ENCODE measurements at regions not wholly inside any gene's neighbourhood (a gene's known extent, or its start where the extent isn't known, plus 50 kb on each side); places are given as distances from the start of the nearest gene placed in this dataset.
A peak's percentile ranks its signal among the peaks of the same experiment; 100 is the strongest.

DNA sequence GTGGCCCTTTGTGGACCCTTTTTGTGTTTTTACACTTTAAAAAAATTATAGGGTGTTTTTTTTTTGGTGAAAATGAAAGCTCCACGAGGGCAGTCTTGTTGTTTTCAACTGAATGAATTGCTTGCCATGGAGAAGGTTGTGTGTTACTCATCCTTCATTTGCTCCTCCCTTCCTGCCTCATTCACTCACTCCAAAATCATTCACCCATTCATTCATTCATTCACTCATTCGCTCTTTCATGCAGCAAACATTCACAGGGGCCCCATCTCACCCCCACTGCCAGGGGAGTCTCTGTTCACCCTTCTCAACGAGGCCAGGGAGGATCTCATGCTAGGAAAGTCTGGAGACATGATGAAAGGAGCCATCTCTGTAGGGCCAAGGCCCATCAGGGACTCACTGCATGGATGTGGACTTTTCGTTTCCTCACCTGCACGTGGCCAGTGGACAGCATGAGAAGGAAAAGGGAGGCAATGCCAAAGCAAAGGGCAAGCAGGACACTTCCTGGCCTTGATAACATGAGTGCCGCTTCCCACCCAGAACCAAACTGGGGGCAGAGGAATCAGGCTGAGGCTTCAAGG, 62.8 kb upstream of the COL13A1 start:
- no peak for DNase-seq (ENCODE audit: low read depth in 2 of 2)

DNA sequence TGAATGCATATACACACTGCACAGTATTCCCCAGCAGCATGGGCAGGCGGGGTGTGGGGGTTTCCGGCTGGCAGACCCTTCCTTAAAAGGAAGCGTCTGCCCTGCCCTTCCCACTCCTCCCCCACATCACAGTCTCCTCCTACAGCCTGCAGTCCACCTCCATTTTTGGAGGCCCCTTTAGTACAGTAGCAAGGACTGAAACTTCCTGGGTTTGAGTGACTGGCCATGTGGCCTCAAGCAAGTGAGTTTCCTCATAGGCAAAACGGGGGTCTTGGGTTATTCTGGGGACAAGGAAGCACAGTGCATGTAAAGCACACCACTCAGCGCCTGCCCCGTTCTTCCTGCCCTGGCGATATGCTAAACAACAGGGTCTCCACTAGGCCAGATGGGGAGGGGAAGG, 62.1 kb upstream of the COL13A1 start:
- DNase-seq (ENCODE audit: low read depth in 2 of 2), result no peak

DNA sequence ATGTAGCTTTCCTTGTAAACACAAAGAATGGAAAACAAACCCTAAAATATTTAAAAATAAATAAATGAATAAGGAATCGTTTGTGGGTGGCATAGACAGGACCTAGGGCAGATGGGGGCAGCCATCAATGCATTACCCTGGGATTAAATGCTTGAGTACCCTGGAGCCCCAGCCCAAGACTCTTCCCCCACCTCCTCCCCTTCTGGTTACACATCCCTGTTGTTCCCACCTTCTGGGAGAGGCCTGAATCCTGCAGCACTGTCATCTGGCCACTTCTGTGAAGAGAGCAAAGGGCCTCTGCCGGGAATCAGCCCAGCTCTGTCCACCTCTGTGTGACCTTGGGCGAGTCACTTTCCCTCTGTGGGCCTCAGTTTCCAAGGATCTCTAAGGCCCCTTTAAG, 61.6 kb upstream of the COL13A1 start:
- no peak for DNase-seq (ENCODE audit: low read depth in 2 of 2)

DNA sequence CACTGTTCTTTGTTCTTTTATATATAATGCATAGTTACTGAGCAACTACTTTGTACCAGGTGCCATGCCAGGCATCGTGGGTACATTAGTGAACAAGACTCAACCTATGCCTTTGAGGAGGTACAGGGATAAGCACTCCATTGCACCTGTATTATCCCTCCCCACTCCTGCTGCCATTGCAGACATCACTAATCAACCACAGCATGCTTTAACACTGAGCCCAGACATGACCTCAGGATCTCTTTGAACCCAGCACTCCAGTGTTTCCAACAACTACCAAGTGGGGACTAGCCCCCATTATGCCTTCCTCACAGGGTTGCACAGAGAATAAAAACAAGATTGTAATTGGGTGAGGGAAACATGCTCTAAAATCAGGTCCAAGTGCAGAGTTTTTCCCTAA, 60.5 kb upstream of the COL13A1 start:
- no peak for DNase-seq (ENCODE audit: low read depth in 2 of 2)

DNA sequence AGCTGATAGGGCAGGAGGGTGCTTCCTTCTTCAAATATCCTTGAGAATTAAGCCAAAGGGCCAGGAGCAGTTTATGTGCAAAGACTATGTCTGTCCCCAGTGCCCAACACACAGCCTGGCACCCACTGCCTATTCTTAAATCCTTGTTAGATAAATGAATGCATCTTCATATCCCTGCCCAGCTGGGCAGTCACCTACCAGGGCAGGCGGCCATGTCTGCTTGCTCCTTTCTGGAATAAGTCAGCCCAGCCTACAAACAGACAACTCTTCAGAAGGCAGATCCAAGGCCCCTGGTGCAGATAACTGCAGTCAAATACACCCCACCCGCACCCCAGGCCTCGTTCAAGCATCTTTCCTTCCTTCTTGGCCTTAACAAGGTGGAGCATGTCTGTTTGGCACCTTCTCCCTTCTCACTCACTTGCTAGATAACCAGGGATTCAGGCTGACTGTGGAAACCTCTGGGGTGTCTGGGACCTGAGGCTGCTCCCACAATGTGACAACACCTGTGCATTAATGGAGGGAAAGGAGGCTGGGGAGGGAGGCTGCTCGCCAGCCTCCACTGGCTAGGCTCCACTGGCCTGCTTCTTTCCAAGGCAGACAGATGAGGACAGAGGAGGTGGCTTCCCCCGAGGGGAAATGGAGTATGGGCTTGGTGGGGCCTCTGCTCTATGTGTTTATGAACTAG, 59.9 kb upstream of the COL13A1 start:
- DNase-seq (ENCODE audit: low read depth in 2 of 2), result no peak

DNA sequence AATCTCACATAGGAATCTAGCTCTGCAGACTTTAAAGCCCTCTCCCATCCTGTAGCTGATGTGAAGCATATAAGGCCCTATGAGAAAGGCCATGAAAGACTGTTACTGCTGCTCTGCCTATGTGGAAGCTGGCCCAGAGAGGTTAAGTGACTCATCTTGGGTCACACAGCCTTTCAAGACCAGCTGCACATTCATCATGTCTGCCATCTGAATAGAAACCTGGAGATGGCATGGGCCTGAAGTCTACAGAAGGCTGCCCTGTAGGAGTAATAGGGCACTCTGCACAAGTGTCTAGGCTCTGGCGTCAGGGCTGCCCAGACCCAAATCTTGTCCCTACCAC, 59.4 kb upstream of the COL13A1 start:
- no peak for DNase-seq (ENCODE audit: low read depth in 2 of 2)

DNA sequence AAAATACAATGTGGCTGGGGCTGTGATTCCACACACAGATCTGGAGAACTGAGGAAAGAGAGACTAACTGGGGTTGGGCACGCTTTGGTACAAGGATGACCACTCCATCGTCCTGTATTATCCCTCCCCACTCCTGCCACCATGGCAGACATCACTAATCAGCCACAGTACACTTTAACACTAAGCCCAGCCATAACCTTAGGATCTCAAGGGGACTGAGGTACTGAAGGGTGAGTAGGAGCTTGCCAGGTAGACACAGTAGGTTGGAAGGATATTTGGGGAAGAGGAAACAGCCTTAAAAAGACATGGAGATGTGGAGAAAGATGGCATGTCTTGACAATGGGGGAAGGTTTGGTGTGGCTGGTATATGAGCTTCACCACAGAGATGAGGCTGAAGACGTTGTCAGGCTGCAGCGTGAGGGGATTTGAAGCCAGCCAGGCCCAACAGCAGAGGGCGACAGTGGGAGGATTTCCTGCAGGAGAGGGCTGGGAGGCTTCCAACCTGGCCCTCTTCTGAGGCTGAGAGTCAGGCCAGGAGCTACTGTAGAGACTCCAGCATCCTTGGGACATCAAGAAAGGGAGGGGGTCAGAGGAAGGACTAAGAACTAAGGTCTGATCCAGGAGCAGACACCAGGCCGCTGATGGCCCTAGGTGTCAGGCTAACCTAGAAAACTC, 58.6 kb upstream of the COL13A1 start:
- peak in 1 of 2 donors; percentile 35 for DNase-seq (ENCODE audit: low read depth in 2 of 2)

DNA sequence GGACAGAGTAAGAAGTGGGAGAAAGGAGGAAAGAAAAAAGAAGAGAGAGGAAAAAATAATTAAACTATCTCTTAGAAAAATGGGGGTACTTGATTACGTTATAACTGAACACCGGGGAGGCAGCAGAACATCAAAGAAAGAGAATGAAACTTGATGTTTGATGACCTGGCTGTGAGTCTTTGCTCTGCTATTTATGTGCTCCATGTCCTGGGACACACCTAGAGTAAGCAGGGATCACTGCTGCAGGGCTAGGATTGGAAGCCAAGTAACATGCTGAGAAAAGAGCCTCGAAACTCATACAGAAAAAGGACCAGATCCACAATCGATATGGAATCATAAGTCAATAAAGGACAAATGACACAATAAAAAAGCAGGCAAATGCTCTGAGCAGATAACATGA, 56.7 kb upstream of the COL13A1 start:
- DNase-seq (ENCODE audit: low read depth in 2 of 2), result no peak

DNA sequence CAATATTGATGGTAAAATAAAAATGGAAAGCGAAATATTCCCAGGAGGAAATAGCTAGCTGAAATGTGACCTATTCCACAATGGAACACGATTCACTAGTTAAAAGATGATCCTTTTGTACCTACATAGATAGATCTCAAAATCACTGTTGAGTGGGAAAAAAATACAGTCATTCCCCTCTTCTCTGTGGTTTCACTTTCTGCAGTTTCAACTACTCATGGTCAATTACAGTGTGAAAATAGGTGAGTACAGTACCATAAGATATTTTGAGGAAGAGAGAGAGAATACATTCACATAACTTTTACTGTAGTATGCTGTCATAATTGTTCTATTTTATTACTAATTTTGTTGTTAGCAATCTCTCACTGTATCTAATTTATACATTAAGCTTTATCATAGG, 56.0 kb upstream of the COL13A1 start:
- DNase-seq (ENCODE audit: low read depth in 2 of 2), result no peak

DNA sequence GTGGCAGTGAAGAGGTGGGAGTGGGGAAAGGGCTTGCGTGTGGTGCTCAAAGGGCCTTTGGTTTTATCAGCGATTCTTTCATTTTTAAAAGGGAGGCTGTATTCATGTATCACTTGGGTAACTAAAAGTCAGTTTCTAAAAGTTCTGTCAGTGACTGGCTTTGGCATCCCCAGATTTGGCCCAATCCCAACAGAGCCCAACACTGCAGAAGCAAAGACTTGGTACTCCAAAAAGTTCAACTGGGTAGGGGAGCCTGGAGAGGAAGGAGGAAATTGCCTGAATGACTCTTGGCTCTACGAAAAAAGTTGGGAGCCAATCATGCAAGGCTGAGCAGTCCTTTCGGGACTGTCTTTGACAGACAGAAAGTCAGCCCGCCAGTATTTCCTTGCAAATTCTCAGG, 54.5 kb upstream of the COL13A1 start:
- no peak for DNase-seq (ENCODE audit: low read depth in 2 of 2)

DNA sequence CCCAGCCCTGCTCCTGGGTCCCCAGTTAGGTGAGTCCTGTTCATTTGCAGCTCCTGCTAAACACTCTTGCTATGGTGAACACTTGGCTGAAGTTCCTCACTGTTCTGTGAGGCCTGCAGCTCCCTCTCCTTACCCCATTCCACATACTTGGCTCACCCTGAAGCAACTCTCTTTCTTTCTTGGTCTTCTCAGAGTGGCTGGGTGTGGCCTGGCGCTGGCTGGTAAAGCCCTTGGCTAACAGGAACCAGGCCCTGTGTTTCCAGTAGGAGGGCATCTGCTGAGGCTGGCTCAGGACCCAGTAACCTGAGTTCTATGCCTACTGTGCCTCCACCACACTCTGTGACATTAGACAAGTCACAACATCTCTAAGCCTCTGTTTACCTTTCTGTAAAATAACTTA, 53.1 kb upstream of the COL13A1 start:
- DNase-seq (ENCODE audit: low read depth in 2 of 2), result no peak

DNA sequence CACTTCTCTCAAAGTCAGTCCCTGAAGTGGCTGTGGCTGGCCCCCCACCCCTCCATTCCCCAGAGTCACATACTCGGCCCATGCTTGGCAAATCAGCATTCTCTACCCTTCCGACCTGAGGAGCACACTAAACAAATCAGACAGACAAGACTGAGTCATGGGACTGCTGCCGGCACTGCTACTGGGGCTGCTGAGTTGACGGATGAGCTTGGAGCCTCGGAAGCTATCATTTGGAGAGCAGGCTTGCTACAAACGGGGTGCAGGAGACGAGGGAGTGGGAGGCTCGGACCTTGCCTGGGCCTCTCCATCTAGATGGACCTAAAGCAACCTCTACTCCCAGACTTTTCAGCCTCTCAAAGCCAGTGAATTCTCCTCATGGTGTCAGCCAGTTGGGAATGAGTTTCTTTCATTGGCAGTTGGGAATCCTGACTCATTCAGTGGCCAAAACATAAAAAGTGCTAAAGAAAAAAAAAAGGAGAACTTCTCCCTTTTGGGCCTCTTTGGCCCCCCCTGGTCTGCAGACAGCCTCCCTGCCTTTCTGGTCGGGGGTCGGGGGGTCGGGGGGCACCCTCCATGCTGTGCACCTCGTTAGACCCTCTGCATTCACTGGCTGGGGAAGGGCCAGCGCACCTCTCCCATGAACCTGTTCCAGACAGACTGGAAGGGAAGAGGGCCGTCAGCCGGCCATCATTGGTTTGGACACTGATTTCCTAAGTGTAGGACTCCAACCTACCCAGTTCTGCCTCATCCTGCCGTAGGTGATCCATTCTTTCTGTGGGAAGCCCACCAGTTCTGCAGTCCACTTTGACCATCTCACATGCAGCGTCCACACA, 52.3 kb upstream of the COL13A1 start:
- DNase-seq (ENCODE audit: low read depth in 2 of 2), result no peak

DNA sequence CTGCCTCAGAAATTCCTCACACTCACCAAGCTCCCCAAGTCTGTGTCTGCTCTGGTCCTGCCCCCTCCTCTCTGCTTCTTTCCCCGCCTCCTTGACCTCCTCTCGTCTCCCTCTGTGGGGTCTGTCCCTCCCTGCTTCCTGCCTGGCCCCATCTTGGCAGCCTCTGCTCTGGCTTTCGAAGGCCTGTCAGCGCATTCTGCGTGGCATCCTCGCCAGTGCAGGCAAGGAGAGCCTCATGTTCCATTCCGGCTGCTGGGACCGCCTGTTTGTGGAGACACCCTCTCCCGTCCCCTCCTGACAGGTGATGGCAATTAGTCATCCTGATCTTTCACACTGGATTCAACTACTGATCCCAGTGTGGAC, 51.7 kb upstream of the COL13A1 start:
- no peak for DNase-seq (ENCODE audit: low read depth in 2 of 2)

DNA sequence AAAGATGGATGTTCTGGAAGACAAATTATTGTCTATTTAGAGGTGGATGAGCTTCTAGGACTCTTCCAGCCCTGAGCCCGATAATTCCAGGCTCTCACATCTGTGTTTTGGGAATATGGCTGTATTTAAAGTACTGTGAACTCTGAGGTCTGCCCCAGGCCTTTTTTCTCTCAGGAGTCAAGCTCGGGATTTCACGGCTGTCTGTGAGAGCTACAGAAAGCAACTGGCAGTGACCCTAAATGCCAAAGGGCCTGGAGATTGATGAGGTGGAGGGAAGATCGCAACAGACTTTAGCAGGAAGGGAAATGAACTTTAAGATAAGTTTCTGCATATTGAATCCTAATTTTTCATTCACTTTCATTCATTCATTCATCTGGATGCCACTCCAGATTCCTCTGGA, 51.0 kb upstream of the COL13A1 start:
- no peak for DNase-seq (ENCODE audit: low read depth in 2 of 2)

DNA sequence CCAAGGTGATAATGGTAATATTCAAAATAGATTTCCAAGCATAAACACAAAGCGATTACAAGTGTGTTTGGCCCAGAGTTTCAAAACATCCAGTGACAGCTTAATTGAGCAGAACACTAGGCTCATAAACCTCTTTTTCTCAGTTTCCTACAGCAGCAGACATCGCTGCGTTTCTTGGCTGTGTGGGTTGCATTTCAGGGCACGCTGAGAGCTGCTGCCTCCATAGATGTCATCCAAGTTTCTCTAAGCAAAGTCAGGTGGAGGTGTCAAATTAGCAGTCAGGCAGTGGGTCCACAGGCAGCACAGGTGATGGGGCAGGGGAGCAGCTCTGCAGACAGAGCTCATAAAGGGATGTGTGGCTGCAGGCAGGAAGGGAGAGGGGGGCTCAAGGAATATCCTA, 50.5 kb upstream of the COL13A1 start:
- no peak for DNase-seq (ENCODE audit: low read depth in 2 of 2)
